OCI-LY7 (cell line): ENCODE measurements at regions not wholly inside any gene's neighbourhood (a gene's known extent, or its start where the extent isn't known, plus 50 kb on each side); places are given as distances from the start of the nearest gene placed in this dataset.

Experiments used
- EZH2phosphoT487 ChIP-seq: fragments of 200-600 bp; sonication (generic); IDR thresholded peaks from 2 replicates; pipeline ENCODE4 v1.6.1; 2018; ENCODE audit warnings: low read depth, borderline replicate concordance, mild to moderate bottlenecking, mixed run types, antibody characterized with exemption, low read length, moderate library complexity, mixed read lengths
- TF ChIP-seq, protein P1 (sequence below): fragments of 200-600 bp; sonication (generic); conservative IDR thresholded peaks from 2 replicates; pipeline ENCODE4 v1.5.1; 2014; ENCODE audit warnings: mild to moderate bottlenecking, antibody characterized with exemption, low read length, moderate library complexity, mixed read lengths

DNA sequence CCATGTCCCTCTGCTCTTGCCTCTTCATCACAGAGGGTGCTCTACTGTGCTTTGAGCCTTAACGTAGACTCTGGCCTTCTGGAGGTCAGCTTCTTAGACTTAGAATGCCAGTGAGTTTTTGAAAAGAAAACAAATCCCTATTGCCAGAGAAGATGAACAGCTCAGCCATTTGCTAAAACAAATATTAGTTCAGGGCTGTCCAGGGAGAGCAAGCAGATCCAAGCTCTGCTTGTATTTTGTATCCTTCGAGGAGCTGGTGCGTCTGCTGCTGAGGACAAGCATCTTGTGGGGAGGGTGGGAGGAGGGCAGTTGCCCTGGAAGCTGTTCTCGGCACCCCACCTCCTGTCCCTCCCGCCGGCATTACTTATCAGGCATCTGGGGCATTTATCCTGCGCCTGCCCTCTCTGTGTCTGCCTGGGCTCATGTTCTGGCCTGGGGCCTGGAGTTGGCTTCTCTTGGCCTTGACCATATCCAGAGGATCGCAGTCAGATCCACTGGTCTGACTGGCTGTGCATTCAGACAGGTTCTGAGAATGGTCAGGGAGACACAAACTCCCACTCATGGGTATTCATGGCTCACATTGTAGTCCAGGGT is 173.1 kb upstream of the NLRP1 start:
- TF ChIP-seq, protein P1, sequence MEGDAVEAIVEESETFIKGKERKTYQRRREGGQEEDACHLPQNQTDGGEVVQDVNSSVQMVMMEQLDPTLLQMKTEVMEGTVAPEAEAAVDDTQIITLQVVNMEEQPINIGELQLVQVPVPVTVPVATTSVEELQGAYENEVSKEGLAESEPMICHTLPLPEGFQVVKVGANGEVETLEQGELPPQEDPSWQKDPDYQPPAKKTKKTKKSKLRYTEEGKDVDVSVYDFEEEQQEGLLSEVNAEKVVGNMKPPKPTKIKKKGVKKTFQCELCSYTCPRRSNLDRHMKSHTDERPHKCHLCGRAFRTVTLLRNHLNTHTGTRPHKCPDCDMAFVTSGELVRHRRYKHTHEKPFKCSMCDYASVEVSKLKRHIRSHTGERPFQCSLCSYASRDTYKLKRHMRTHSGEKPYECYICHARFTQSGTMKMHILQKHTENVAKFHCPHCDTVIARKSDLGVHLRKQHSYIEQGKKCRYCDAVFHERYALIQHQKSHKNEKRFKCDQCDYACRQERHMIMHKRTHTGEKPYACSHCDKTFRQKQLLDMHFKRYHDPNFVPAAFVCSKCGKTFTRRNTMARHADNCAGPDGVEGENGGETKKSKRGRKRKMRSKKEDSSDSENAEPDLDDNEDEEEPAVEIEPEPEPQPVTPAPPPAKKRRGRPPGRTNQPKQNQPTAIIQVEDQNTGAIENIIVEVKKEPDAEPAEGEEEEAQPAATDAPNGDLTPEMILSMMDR = no peak
- TF ChIP-seq EZH2phosphoT487 = no peak
